ENCODE measurements at regions not wholly inside any gene's neighbourhood (a gene's known extent, or its start where the extent isn't known, plus 50 kb on each side); places are given as distances from the start of the nearest gene placed in this dataset.

DNA sequence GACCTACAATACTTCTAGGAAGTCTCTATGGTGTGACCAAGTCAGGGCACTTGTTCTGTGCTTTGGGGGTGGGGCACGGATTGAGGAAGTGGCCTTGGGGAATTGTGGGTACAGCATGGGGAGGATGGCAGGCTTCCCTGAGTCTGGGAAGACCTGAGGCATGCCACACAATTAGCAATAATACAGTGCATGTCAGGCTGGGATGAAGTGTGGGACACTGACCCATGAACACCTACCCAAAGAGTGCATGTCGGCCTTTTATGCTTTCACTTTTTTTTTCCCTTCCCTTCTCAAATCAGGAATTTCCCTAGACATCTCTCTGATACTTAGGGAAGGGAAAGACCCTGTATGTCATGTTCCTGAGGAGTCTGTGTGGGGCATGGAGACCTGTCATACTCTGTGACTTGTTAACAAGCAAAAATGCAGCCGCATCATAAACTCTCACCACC is 146.4 kb downstream of the PALM2AKAP2 start:
- Mint-ChIP-seq H3K36me3 (ENCODE audit: low read depth) (peaks cover 14% of the 10 kb centered on the region; the same call in 1 of the 2 replicates), H3K4me1 (ENCODE audit: low read depth) (peaks cover 5% of the 10 kb centered on the region; the same call in 1 of the 2 replicates), H3K27me3 (ENCODE audit: insufficient read depth) (peaks cover 3% of the 10 kb centered on the region; the same call in 1 of the 2 replicates), H3K9me3 (no peaks in the 10 kb centered on the region), H3K4me3 (no peak overlapping the region), H3K27ac (peak overlapping the region; percentile 22; the same call in 1 of the 2 replicates)
- TF ChIP-seq, protein P1, sequence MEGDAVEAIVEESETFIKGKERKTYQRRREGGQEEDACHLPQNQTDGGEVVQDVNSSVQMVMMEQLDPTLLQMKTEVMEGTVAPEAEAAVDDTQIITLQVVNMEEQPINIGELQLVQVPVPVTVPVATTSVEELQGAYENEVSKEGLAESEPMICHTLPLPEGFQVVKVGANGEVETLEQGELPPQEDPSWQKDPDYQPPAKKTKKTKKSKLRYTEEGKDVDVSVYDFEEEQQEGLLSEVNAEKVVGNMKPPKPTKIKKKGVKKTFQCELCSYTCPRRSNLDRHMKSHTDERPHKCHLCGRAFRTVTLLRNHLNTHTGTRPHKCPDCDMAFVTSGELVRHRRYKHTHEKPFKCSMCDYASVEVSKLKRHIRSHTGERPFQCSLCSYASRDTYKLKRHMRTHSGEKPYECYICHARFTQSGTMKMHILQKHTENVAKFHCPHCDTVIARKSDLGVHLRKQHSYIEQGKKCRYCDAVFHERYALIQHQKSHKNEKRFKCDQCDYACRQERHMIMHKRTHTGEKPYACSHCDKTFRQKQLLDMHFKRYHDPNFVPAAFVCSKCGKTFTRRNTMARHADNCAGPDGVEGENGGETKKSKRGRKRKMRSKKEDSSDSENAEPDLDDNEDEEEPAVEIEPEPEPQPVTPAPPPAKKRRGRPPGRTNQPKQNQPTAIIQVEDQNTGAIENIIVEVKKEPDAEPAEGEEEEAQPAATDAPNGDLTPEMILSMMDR (IDR thresholded peaks at IDR 0.05), result no peak
- DNase-seq, result no peak

GRCh38 chr9:109931623-109932022 is 151.6 kb downstream of the PALM2AKAP2 start:
- Mint-ChIP-seq H3K36me3 (ENCODE audit: low read depth) (peaks cover 11% of the 10 kb centered on the region), H3K27me3 (ENCODE audit: insufficient read depth) (peaks cover 3% of the 10 kb centered on the region), H3K4me1 (ENCODE audit: low read depth) (peaks cover 17% of the 10 kb centered on the region), H3K9me3 (no peaks in the 10 kb centered on the region), H3K27ac (no peak overlapping the region), H3K4me3 (no peak overlapping the region)
- no peak for DNase-seq
- TF ChIP-seq, protein P1 (IDR thresholded peaks at IDR 0.05), result no peak

DNA sequence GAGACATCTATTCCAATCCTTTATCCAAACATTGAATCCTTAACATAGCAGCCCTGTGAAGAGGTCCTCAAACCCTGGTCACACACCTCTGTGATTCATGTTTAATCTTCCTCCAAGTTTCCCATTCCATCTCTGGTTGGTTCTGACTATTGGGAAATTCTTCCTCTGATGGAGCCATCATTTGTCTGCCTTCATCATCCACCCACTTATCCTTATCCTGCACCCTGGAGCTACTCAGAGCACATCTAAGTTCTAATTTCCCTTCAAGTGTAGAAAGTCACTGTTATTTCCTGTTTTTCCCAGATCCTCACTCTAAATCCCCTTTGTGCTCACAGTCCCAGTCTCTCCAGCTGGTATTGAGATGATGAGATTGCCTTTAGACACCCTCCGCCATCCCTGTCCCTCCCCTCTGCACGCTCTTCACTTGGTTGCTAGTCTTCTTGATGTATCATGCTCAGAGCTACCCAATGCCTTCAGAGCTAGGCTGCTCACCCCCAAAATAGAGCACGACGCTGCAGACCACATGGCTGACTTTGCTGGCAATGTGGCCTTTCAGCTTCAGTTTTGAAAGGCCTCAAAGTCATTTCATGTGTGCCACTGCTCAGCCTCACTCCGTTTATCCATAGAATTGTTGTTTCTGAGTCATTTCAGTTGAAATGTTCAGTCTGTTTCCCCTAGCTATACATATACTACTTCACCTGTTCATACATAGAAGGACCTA is 154.3 kb downstream of the PALM2AKAP2 start:
- TF ChIP-seq, protein P1 (IDR thresholded peaks at IDR 0.05), result no peak
- Mint-ChIP-seq H3K27me3 (ENCODE audit: insufficient read depth) (no peaks in the 10 kb centered on the region; the same call in 1 of the 2 replicates), H3K4me3 (no peak overlapping the region)

GRCh38 chr9:109934857-109935215 is 154.8 kb downstream of the PALM2AKAP2 start:
- TF ChIP-seq, protein P1 (IDR thresholded peaks at IDR 0.05), result no peak
- Mint-ChIP-seq H3K4me1 (ENCODE audit: low read depth) (peaks cover 13% of the 10 kb centered on the region), H3K4me3 (no peak overlapping the region), H3K27me3 (ENCODE audit: insufficient read depth) (no peaks in the 10 kb centered on the region; the same call in 1 of the 2 replicates), H3K9me3 (no peaks in the 10 kb centered on the region), H3K36me3 (ENCODE audit: low read depth) (peaks cover 9% of the 10 kb centered on the region), H3K27ac (no peak overlapping the region)
- DNase-seq, result no peak

More for the DNA sequence above, 154.3 kb downstream of the PALM2AKAP2 start:
- H3K9me3 Mint-ChIP-seq, result no peaks in the 10 kb centered on the region
- DNase-seq, result no peak
- H3K36me3 Mint-ChIP-seq (ENCODE audit: low read depth), result peaks cover 11% of the 10 kb centered on the region
- H3K27ac Mint-ChIP-seq, result no peak overlapping the region
- H3K4me1 Mint-ChIP-seq (ENCODE audit: low read depth), result peaks cover 13% of the 10 kb centered on the region

DNA sequence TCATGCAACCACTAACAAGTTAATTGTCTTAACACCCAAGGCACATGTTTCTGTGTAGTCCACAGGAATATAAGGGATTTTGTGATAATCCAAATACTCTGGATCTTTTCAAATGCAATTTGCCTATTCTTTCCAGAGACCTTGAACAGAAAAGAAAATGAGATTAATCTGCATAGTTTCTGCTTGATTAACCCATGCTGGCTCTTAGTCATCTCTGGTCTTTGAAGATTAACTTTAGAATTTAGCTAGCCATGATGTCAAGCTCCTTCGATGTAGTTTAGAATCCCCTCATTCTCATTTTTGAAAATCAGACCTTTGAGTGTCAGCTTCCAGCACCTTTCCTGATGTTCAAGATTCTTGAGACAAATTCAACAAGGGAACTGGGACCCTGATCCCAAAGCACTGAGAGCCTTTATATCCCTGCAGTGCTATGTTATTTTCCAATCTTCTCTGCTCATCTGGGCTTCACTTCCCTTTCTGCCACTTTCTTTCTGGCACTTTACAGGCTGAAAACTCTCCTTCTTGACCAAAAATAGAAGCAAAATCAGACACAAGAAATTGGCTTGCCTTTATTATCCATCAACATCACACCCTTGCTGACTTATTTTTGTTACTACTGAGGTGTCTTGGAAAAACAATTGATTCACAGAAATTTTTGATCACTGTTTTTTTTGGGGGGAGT is 155.5 kb downstream of the PALM2AKAP2 start:
- no peak for DNase-seq
- TF ChIP-seq, protein P1 (IDR thresholded peaks at IDR 0.05), result no peak
- H3K27me3 Mint-ChIP-seq (ENCODE audit: insufficient read depth), result no peaks in the 10 kb centered on the region; the same call in 1 of the 2 replicates
- no peak overlapping the region for H3K4me3 Mint-ChIP-seq
- H3K27ac Mint-ChIP-seq, result no peak overlapping the region
- peaks cover 13% of the 10 kb centered on the region for H3K4me1 Mint-ChIP-seq (ENCODE audit: low read depth)
- peaks cover 9% of the 10 kb centered on the region for H3K36me3 Mint-ChIP-seq (ENCODE audit: low read depth)
- H3K9me3 Mint-ChIP-seq, result no peaks in the 10 kb centered on the region

Data from HFFc6 (cell line).